Colon (tissue), 2 donors: ENCODE measurements at regions not wholly inside any gene's neighbourhood (a gene's known extent, or its start where the extent isn't known, plus 50 kb on each side); places are given as distances from the start of the nearest gene placed in this dataset.
"Not testable (repeated sequence)": the region's sequence is repeated elsewhere in the genome, so short reads cannot be mapped to it uniquely, and the experiment has no call there.

Experiments used
- FAIRE-seq: peaks from 2 replicates; lab custom pipeline; 2012; peaks lifted over from hg19 to GRCh38; lab: Jason Lieb, UNC
- donor health status: control.
- donor health status: control.

DNA sequence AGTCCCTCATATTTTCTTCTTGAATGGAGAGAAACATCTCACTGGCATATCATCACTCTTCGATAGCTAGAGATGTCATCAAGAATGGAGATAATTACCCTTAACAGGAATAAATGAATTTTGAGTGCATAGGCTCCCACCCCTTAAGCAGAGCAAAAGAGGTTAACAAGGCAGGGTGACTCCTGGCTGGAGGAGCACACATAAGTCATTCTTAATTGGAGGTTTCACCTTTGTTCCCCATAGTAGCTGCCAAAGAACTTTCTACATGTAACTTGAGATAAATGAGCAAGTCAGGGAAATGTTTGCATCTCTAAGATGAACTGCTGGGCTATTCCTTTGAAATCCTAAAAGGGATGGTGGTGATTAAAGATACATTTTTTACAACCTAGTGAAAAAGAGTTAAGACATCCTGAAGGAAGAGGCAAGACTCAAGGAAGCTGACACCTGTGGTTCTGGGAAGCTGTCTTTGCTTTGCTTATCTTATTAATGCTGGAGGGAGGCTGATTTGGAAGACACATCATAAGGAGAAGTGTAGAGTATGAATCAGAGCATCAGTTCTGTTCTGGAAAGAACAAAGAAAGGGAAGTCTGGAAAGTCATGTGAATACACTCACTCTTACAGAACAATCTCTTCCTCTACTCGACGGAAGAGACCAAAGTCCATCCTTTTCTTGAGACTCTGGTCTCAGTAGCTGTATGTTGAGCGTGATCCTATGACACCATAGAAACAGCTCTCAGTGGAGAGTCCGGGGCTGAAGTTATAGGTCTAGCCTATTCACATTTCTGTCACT is 326.3 kb downstream of the OSTF1 start:
- no peak for FAIRE-seq

DNA sequence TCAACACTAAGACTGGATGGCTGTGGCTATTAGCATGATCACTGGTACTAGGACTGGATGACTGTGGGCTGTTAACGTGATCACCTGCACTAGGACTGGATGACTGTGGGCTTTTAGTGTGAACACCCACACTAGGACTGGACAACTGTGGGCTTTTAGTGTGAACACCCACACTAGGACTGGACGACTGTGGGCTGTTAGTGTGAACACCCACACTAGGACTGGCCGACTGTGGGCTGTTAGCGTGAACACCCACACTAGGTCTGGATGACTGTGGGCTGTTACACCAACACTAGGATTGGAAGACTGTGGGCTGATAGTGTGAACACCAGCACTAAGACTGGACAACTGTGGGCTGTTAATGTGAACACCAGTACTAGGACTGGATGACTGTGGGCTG is 329.2 kb downstream of the OSTF1 start:
- FAIRE-seq = no peak

GRCh38 chr9:75418518-75418917 is 330.2 kb downstream of the OSTF1 start:
- FAIRE-seq = no peak

DNA sequence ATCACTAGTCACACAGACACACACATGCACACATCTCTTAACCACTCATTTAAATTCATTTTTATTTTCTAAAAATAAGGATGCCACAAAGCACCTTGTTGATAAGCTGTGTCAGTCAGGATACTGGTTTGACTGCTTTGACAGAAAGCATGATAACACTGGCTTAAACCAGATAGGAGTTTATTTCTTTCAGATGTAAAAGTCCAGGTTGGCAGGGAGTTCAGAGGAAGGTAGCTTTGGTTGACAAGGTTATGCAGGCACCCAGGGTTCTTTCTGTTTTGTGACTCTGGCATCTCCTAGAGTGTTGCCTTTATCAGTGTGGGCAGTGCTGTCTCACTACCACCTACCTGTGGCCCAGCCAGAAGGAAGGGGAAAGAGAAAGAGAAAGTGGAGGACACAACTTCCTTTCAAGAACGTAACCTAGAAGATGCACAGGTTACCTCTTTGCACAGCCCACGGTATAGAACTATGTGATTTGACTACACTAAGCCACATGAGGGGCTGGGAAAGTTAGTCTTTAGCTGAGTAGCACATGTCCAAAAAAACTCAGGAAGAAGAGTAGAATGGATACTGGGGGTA is 334.7 kb downstream of the OSTF1 start:
- no peak for FAIRE-seq

DNA sequence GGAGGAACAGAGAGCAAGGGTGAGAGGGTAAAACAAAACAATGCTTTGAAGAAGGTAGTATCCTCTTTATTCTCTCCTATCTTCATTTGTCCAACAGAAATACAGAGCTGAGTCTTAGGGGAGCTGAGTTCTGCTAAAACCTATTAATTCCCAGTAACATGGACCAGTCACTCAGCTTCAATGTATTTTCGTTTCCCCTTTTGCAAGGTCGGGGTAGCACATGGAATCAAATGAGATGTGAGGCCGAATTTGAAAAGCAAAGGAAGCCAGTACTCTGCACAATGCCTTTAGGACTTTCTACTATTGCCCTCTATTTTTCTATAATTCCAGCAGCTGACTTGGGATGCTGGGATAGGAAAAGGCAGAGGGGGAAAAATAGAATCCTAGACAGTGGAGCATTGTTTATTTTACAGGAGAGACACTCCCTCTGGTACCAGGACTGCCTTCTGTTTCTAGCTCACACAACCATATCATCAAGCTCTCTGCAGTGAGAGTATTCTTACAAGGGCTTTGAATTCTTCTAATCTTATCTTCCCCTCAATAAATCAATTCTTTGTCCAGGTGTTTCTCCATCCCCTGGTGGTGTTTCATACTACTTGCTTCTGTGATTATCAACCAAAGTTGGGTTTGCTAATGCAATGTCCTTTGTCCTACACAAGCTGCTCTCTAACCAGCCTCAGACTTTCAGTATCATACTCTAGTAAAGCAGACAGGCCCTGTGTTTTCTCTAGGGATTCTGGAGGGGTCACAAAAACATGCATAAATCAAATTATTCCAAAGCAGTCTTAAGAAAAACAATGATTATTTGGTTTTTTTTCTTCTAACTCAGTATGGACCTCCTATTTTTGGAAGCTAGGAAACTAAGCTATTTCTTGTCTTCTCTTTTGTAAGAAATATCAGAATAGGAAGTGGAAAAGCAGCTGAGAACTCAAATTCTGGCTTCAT is 341.5 kb downstream of the OSTF1 start:
- no peak for FAIRE-seq

DNA sequence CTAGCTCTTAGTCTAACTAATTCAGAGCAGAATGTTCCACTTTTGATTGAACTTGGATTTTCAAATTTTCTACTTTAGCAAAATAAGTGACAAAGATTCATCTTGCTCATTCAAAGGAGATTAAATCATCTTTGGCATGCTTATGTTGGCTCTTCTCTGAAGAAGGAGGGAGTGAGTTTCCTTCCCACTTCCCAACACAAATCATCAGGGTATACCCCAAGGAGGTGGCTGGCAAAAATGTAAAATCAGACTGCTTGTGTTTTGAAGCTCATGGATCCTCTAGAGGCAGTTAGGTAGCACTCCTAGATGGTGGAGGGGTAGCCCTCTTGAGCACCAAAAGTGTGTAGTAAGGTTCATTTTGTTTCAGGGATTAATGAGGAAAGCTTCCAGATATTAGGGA is 343.1 kb downstream of the OSTF1 start:
- no peak for FAIRE-seq

- no peak for FAIRE-seq
Observed at GRCh38 chr9:75432386-75432785, 344.1 kb downstream of the OSTF1 start.

- no peak for FAIRE-seq
Observed at GRCh38 chr9:75432888-75433287, 344.6 kb downstream of the OSTF1 start.

DNA sequence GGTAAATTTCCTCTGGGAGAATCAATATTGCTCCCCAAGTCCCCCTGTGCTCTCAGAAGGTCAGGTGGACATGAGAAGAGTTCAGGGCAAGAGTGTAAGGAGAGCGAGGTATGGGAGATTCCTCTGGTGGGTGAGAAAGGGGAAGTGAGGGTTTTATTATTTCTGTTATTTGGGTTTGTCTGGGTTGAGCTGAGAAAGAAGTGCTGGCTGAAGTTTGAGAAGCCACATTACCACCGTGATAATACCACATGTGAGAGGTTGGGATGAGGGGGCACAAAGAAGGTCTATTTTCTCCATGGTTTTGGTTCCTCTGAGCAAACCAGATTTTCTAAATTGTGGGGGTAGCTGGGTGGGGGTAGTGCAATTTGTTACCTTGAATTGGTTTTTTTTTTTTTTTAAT is 350.4 kb downstream of the OSTF1 start:
- FAIRE-seq = no peak

- FAIRE-seq = no peak
Observed at GRCh38 chr9:75440914-75441313, 352.6 kb downstream of the OSTF1 start.

DNA sequence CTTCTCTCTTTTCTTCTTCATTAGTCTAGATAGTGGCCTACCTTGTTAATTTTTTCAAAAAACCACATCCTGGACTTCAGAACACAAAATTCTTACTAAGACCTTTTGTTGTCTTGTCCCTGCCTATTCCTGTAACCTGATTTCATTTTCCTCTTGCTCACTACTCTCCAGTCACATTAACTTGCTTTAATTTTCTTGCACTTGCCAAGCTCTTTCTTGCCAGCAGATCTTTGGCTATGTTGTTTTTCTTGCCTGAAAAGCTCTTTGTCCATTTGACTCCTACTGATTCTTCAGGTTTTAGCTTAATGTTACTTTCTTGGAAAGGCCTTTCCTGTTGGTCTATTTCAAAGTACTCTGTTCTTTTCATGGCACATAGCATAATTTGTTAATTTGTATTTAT is 356.8 kb downstream of the OSTF1 start:
- FAIRE-seq = no peak

DNA sequence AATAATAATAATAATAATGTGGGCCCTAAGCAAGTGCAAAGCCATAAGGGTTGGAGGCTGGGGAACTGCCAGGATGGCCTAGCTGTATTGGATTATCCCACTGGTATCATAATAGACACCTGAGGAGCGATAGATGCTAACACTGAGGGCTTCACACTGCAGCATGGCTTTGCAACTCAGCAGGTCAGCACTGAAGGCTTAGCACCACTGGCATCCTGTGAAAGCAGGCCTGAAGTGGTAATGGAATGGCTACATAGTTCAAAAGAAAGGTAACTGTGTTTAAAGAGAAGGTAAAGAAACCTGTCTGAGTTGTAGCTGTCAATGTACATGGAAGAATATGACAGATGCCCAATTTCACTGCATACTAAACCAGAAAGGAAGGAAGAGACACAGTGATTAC is 359.0 kb downstream of the OSTF1 start:
- FAIRE-seq = no peak

- no peak for FAIRE-seq
Observed at GRCh38 chr9:75448281-75448680, 360.0 kb downstream of the OSTF1 start.

DNA sequence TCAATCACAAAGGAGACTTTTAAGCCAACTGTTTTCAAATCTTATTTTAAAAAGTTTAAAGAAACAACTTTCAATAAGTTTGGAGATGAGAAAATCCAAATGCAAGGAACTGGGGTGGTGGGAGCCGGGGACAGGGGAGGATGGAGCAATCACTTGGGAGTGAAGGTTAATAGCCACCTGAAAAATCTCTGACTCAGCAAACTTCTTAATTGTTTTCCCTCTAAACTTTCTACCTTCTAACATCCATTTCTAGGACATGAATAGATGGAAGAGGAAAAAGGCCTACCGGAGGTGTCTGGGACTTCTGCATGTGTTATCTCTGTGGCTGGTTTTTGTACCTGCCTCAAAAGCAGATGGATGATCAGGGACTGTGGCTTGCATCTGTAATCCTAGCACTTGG is 360.6 kb downstream of the OSTF1 start:
- no peak for FAIRE-seq

DNA sequence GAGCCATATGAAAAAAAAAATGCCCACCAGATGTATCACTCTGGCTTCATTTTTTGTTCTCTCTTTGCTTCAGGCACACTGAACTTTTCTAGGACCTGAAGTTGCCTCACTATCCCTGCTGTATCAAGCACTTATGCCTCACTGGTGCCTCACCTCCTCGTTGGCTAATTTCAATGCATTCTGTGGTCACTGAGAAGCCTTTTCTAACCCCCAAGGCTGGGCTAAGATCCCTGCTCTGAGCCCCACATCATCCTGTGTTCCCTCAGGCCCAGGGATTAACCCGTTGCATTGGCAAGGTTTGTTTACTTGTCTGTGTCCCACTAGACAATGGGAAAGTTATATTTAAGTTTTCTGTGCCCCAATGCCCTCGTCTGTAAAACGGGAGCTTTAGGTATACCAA is 362.7 kb downstream of the OSTF1 start:
- no peak for FAIRE-seq

GRCh38 chr9:75451505-75451904 is 363.2 kb downstream of the OSTF1 start:
- FAIRE-seq = no peak

GRCh38 chr9:75452512-75452911 is 364.2 kb downstream of the OSTF1 start:
- FAIRE-seq = no peak

- FAIRE-seq = no peak
Observed at GRCh38 chr9:75454043-75454442, 365.7 kb downstream of the OSTF1 start.

- no peak for FAIRE-seq
Observed at GRCh38 chr9:75454891-75455290, 366.6 kb downstream of the OSTF1 start.

DNA sequence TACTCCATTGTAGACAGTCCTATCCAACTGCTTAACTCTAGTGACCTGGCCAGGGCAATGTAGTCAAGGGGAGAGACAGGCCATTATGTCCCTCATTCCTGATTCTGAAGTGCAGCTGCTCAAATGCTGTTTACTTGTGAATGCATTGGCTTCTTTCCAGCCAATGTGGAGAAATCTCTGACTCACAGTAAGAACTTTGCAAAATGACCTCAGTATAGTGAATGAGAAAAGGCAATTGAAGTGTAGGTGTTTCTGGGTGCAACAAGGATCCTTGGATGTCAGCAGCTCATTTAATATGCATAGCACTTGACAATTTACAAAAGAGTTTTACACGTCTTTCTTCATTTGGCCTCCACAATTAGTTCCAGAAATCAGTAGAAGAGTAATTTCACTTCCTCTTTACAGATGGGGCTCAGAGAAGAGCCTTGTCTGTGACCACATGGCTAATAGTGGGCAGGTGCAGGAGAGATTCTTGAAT is 367.2 kb downstream of the OSTF1 start:
- FAIRE-seq = no peak

DNA sequence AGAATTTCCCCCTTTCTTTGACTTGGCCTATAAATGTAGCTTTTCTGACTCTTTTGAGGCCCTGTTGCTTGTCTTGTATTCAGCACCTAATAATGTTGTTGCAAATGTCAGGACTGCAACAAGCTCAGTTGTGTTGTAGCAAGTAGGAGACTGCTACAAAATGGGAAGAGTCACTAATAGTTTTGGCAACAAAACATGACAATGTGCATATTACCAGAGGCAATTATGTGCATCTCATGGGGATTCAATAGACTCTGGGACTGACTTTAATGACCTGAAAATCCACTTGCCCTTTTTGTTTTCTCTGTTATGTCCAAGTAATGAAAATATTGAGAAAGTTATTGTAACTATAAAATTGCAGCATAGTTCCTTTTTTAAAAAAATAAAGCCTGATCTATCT is 368.4 kb downstream of the OSTF1 start:
- no peak for FAIRE-seq

GRCh38 chr9:75457474-75458011 is 369.2 kb downstream of the OSTF1 start:
- no peak for FAIRE-seq

GRCh38 chr9:75459311-75459710 is 371.0 kb downstream of the OSTF1 start:
- not testable (repeated sequence) for FAIRE-seq
